GM23338 (cell line): ENCODE measurements at regions not wholly inside any gene's neighbourhood (a gene's known extent, or its start where the extent isn't known, plus 50 kb on each side); places are given as distances from the start of the nearest gene placed in this dataset.

Experiments
- ATAC-seq: fragments of 200-7000 bp; cut with Tn5 transposase; 3 replicates; pipeline ENCODE4 v1.9.1; 2020
- DNase-seq: peaks from one replicate; pipeline ENCODE4 v3.0.0-alpha.2; 2015; ENCODE audit warnings: low spot score
- H2AFZ ChIP-seq: fragments of 200-600 bp; sonication (generic); 2 replicates; pipeline ENCODE4 v1.8.0; 2016; ENCODE audit warnings: antibody characterized with exemption, mild to moderate bottlenecking, moderate library complexity
- H3F3A ChIP-seq: fragments of 200-600 bp; sonication (generic); replicated peaks from 2 replicates; pipeline ENCODE4 v1.8.0; 2017; ENCODE audit warnings: antibody characterized with exemption, mixed run types, low read depth
- H3K27ac ChIP-seq: fragments of 200-600 bp; sonication (generic); 2 replicates; pipeline ENCODE4 v1.6.1; 2016; ENCODE audit warnings: low read depth
- H3K27me3 ChIP-seq: fragments of 200-600 bp; sonication (generic); 2 replicates; pipeline ENCODE4 v1.8.0; 2016; ENCODE audit warnings: mild to moderate bottlenecking, mixed run types, moderate library complexity; ENCODE audit not compliant: insufficient read depth
- H3K36me3 ChIP-seq: fragments of 200-600 bp; sonication (generic); 2 replicates; pipeline ENCODE4 v1.8.0; 2016; ENCODE audit warnings: mild to moderate bottlenecking; ENCODE audit not compliant: insufficient read depth
- H3K4me1 ChIP-seq: fragments of 200-600 bp; sonication (generic); 2 replicates; pipeline ENCODE4 v1.8.0; 2016; ENCODE audit warnings: mild to moderate bottlenecking, moderate library complexity; ENCODE audit not compliant: insufficient read depth
- H3K4me2 ChIP-seq: fragments of 200-600 bp; sonication (generic); 2 replicates; pipeline ENCODE4 v1.7.1; 2017; ENCODE audit warnings: mixed run types
- H3K4me3 ChIP-seq: fragments of 200-600 bp; sonication (generic); 2 replicates; pipeline ENCODE4 v1.6.1; 2016; ENCODE audit warnings: mixed run types
- H3K79me2 ChIP-seq: fragments of 200-600 bp; sonication (generic); replicated peaks from 2 replicates; pipeline ENCODE4 v1.8.0; 2017; ENCODE audit warnings: mild to moderate bottlenecking; ENCODE audit not compliant: insufficient read depth
- H3K9me2 ChIP-seq: fragments of 200-600 bp; sonication (generic); 2 replicates; pipeline ENCODE4 v1.8.0; 2017; ENCODE audit not compliant: insufficient read depth
- H4K20me1 ChIP-seq: fragments of 200-600 bp; sonication (generic); replicated peaks from 2 replicates; pipeline ENCODE4 v1.8.0; 2017; ENCODE audit warnings: mild to moderate bottlenecking; ENCODE audit not compliant: insufficient read depth
- H3K27ac Mint-ChIP-seq: 2 replicates; pipeline ENCODE4 v1.8.0; 2020; ENCODE audit warnings: inconsistent platforms, mild to moderate bottlenecking, moderate library complexity, mixed read lengths
- H3K27me3 Mint-ChIP-seq: 3 replicates; pipeline ENCODE4 v1.8.0; 2022; ENCODE audit warnings: low read depth, mild to moderate bottlenecking, moderate library complexity, mixed read lengths, inconsistent platforms; ENCODE audit not compliant: insufficient read depth, poor library complexity
- H3K36me3 Mint-ChIP-seq: 3 replicates; pipeline ENCODE4 v1.8.0; 2021; ENCODE audit warnings: low read depth, mild to moderate bottlenecking, inconsistent platforms, moderate library complexity, mixed read lengths
- H3K4me1 Mint-ChIP-seq: 3 replicates; pipeline ENCODE4 v1.8.0; 2020; ENCODE audit warnings: mild to moderate bottlenecking, inconsistent platforms, mixed read lengths
- H3K4me3 Mint-ChIP-seq: 3 replicates; pipeline ENCODE4 v1.8.0; 2021; ENCODE audit warnings: moderate library complexity, mild to moderate bottlenecking, inconsistent platforms, mixed read lengths
- H3K9me3 Mint-ChIP-seq: 3 replicates; pipeline ENCODE4 v1.8.0; 2020; ENCODE audit warnings: moderate library complexity, mild to moderate bottlenecking, inconsistent platforms, mixed read lengths
- CREB1 ChIP-seq: fragments of 250-450 bp; sonication (Bioruptor Pico); IDR thresholded peaks from 2 replicates; pipeline ENCODE4 v1.5.0; 2020; ENCODE audit warnings: low read depth, mild to moderate bottlenecking, moderate library complexity
- EZH2 ChIP-seq: fragments of 200-600 bp; sonication (generic); IDR thresholded peaks from one replicate; pipeline ENCODE4 v1.8.0; 2017; ENCODE audit warnings: antibody characterized with exemption, mild to moderate bottlenecking, low read depth; ENCODE audit not compliant: unreplicated experiment
- EZH2phosphoT487 ChIP-seq: fragments of 200-600 bp; sonication (generic); IDR thresholded peaks from one replicate; pipeline ENCODE4 v1.8.1; 2018; ENCODE audit warnings: antibody characterized with exemption; ENCODE audit not compliant: unreplicated experiment
- JUNB ChIP-seq: IDR thresholded peaks from one replicate; pipeline ENCODE4 v1.6.1; 2016; ENCODE audit warnings: antibody characterized with exemption; ENCODE audit not compliant: unreplicated experiment
- NANOG ChIP-seq: IDR thresholded peaks from 2 replicates; pipeline ENCODE4 v1.6.1; 2016; ENCODE audit warnings: antibody characterized with exemption, borderline replicate concordance
- POLR2AphosphoS5 ChIP-seq: IDR thresholded peaks from 2 replicates; pipeline ENCODE4 v1.6.1; 2016; ENCODE audit warnings: antibody characterized with exemption, low read depth
- REST ChIP-seq: IDR thresholded peaks from one replicate; pipeline ENCODE4 v1.6.1; 2018; ENCODE audit warnings: antibody characterized with exemption; ENCODE audit not compliant: unreplicated experiment
- STAT1 ChIP-seq: IDR thresholded peaks from one replicate; pipeline ENCODE4 v1.6.1; 2016; ENCODE audit warnings: antibody characterized with exemption; ENCODE audit not compliant: unreplicated experiment
- ZNF114 ChIP-seq: fragments of 250-450 bp; sonication (Bioruptor Pico); IDR thresholded peaks from 2 replicates; pipeline ENCODE4 v1.5.0; 2020; ENCODE audit warnings: mild to moderate bottlenecking, moderate library complexity
- ZNF331 ChIP-seq: fragments of 250-450 bp; sonication (Bioruptor Pico); IDR thresholded peaks from 2 replicates; pipeline ENCODE4 v1.5.0; 2020; ENCODE audit warnings: low read depth, mild to moderate bottlenecking, moderate library complexity
- TF ChIP-seq, protein P1 (sequence below): fragments of 250-450 bp; sonication (Bioruptor Pico); IDR thresholded peaks from 2 replicates; pipeline ENCODE4 v1.5.0; 2020; ENCODE audit warnings: mild to moderate bottlenecking, moderate library complexity
- TF ChIP-seq, protein P2 (sequence below), 2 experiments: fragments of 200-600 bp in 1 of 2; sonication (generic) in 1 of 2; conservative IDR thresholded peaks; 2 replicates each; pipeline versions ENCODE4 v1.5.1 to v1.6.1; 2016 to 2017; ENCODE audit warnings: antibody characterized with exemption in 2 of 2, low read depth in 2 of 2, mild to moderate bottlenecking in 2 of 2, moderate library complexity in 1 of 2
- TF ChIP-seq, protein P3 (sequence below): IDR thresholded peaks from 2 replicates; pipeline ENCODE4 v1.6.1; 2016; ENCODE audit warnings: antibody characterized with exemption

GRCh38 chr11:103830205-103830604 lies 206.2 kb upstream of the DDI1 start:
- Histone ChIP-seq H3K79me2 (no peaks in the 10 kb centered on the region), H4K20me1 (no peaks in the 10 kb centered on the region), H3K36me3 (no peaks in the 10 kb centered on the region), H3K27ac (no peak overlapping the region), H2AFZ (no peak overlapping the region), H3K4me1 (no peaks in the 10 kb centered on the region), H3K9me2 (peaks cover 3% of the 10 kb centered on the region; the same call in 1 of the 2 replicates), H3F3A (no peaks in the 10 kb centered on the region), H3K27me3 (no peaks in the 10 kb centered on the region), H3K4me3 (no peak overlapping the region), H3K4me2 (no peak overlapping the region)
- TF ChIP-seq, protein P1, sequence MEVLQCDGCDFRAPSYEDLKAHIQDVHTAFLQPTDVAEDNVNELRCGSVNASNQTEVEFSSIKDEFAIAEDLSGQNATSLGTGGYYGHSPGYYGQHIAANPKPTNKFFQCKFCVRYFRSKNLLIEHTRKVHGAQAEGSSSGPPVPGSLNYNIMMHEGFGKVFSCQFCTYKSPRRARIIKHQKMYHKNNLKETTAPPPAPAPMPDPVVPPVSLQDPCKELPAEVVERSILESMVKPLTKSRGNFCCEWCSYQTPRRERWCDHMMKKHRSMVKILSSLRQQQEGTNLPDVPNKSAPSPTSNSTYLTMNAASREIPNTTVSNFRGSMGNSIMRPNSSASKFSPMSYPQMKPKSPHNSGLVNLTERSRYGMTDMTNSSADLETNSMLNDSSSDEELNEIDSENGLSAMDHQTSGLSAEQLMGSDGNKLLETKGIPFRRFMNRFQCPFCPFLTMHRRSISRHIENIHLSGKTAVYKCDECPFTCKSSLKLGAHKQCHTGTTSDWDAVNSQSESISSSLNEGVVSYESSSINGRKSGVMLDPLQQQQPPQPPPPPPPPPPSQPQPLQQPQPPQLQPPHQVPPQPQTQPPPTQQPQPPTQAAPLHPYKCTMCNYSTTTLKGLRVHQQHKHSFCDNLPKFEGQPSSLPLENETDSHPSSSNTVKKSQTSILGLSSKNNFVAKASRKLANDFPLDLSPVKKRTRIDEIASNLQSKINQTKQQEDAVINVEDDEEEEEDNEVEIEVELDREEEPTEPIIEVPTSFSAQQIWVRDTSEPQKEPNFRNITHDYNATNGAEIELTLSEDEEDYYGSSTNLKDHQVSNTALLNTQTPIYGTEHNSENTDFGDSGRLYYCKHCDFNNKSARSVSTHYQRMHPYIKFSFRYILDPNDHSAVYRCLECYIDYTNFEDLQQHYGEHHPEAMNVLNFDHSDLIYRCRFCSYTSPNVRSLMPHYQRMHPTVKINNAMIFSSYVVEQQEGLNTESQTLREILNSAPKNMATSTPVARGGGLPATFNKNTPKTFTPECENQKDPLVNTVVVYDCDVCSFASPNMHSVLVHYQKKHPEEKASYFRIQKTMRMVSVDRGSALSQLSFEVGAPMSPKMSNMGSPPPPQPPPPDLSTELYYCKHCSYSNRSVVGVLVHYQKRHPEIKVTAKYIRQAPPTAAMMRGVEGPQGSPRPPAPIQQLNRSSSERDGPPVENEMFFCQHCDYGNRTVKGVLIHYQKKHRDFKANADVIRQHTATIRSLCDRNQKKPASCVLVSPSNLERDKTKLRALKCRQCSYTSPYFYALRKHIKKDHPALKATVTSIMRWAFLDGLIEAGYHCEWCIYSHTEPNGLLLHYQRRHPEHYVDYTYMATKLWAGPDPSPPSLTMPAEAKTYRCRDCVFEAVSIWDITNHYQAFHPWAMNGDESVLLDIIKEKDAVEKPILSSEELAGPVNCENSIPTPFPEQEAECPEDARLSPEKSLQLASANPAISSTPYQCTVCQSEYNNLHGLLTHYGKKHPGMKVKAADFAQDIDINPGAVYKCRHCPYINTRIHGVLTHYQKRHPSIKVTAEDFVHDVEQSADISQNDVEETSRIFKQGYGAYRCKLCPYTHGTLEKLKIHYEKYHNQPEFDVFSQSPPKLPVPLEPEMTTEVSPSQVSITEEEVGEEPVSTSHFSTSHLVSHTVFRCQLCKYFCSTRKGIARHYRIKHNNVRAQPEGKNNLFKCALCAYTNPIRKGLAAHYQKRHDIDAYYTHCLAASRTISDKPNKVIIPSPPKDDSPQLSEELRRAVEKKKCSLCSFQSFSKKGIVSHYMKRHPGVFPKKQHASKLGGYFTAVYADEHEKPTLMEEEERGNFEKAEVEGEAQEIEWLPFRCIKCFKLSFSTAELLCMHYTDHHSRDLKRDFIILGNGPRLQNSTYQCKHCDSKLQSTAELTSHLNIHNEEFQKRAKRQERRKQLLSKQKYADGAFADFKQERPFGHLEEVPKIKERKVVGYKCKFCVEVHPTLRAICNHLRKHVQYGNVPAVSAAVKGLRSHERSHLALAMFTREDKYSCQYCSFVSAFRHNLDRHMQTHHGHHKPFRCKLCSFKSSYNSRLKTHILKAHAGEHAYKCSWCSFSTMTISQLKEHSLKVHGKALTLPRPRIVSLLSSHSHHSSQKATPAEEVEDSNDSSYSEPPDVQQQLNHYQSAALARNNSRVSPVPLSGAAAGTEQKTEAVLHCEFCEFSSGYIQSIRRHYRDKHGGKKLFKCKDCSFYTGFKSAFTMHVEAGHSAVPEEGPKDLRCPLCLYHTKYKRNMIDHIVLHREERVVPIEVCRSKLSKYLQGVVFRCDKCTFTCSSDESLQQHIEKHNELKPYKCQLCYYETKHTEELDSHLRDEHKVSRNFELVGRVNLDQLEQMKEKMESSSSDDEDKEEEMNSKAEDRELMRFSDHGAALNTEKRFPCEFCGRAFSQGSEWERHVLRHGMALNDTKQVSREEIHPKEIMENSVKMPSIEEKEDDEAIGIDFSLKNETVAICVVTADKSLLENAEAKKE, result no peak
- TF ChIP-seq POLR2AphosphoS5 (no peak), EZH2phosphoT487 (no peak), REST (no peak), JUNB (no peak), ZNF331 (CRISPR knock-in tag) (no peak), EZH2 (no peak), NANOG (no peak), CREB1 (CRISPR knock-in tag) (no peak), STAT1 (no peak), ZNF114 (no peak)
- TF ChIP-seq, protein P2, sequence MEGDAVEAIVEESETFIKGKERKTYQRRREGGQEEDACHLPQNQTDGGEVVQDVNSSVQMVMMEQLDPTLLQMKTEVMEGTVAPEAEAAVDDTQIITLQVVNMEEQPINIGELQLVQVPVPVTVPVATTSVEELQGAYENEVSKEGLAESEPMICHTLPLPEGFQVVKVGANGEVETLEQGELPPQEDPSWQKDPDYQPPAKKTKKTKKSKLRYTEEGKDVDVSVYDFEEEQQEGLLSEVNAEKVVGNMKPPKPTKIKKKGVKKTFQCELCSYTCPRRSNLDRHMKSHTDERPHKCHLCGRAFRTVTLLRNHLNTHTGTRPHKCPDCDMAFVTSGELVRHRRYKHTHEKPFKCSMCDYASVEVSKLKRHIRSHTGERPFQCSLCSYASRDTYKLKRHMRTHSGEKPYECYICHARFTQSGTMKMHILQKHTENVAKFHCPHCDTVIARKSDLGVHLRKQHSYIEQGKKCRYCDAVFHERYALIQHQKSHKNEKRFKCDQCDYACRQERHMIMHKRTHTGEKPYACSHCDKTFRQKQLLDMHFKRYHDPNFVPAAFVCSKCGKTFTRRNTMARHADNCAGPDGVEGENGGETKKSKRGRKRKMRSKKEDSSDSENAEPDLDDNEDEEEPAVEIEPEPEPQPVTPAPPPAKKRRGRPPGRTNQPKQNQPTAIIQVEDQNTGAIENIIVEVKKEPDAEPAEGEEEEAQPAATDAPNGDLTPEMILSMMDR (conservative IDR thresholded peaks at IDR 0.05; ENCODE audit: low read depth in 2 of 2), result no peak
- TF ChIP-seq, protein P3, sequence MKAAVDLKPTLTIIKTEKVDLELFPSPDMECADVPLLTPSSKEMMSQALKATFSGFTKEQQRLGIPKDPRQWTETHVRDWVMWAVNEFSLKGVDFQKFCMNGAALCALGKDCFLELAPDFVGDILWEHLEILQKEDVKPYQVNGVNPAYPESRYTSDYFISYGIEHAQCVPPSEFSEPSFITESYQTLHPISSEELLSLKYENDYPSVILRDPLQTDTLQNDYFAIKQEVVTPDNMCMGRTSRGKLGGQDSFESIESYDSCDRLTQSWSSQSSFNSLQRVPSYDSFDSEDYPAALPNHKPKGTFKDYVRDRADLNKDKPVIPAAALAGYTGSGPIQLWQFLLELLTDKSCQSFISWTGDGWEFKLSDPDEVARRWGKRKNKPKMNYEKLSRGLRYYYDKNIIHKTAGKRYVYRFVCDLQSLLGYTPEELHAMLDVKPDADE, result no peak
- no peaks in the 10 kb centered on the region; the same call in 2 of the 3 replicates for H3K36me3 Mint-ChIP-seq
- no peaks in the 10 kb centered on the region for H3K27me3 Mint-ChIP-seq
- DNase-seq (no peak), ATAC-seq (no peak)
- H3K4me3 Mint-ChIP-seq, result no peak overlapping the region
- H3K4me1 Mint-ChIP-seq, result no peaks in the 10 kb centered on the region
- H3K27ac Mint-ChIP-seq, result no peak overlapping the region
- peaks cover 4% of the 10 kb centered on the region; the same call in 2 of the 3 replicates for H3K9me3 Mint-ChIP-seq
